Left ventricle myocardium inferior (tissue), 1 donor: ENCODE measurements at regions not wholly inside any gene's neighbourhood (a gene's known extent, or its start where the extent isn't known, plus 50 kb on each side); places are given as distances from the start of the nearest gene placed in this dataset.

Source experiments
- DNase-seq: peaks from one replicate; pipeline ENCODE4 v3.0.0-alpha.2; 2020
- H3K27ac ChIP-seq: fragments of 200-600 bp; replicated peaks from 2 replicates; pipeline ENCODE4 v1.8.0; 2021
- H3K27me3 ChIP-seq: fragments of 200-600 bp; 2 replicates; pipeline ENCODE4 v1.8.0; 2021; ENCODE audit warnings: low read depth
- H3K36me3 ChIP-seq: fragments of 200-600 bp; 2 replicates; pipeline ENCODE4 v1.8.0; 2021
- H3K4me1 ChIP-seq: fragments of 200-600 bp; 2 replicates; pipeline ENCODE4 v1.8.0; 2021
- H3K4me3 ChIP-seq: fragments of 200-600 bp; 2 replicates; pipeline ENCODE4 v1.8.0; 2021; ENCODE audit warnings: mild to moderate bottlenecking, moderate library complexity
- H3K9me3 ChIP-seq: fragments of 200-600 bp; replicated peaks from 2 replicates; pipeline ENCODE4 v1.8.0; 2021
- CTCF ChIP-seq: fragments of 200-600 bp; IDR thresholded peaks from 2 replicates; pipeline ENCODE4 v1.8.0; 2021; ENCODE audit warnings: antibody characterized with exemption, mild to moderate bottlenecking, borderline replicate concordance
- intact Hi-C: fragments of 100-400 bp; cut with micrococcal nuclease; formaldehyde crosslinking; loops from one replicate; pipeline ENCODE4 v1.11.0; 2022
- donor health status: DM: no; HTN: yes; CAD: no; lungs with severe emphysema.

GRCh38 chr2:78707776-78708386, 317.6 kb upstream of the REG3G start:
- Histone ChIP-seq H3K4me1 (no peaks in the 10 kb centered on the region), H3K4me3 (no peak overlapping the region), H3K27ac (no peak overlapping the region), H3K36me3 (no peaks in the 10 kb centered on the region), H3K9me3 (peaks cover 17% of the 10 kb centered on the region), H3K27me3 (no peaks in the 10 kb centered on the region)
- DNase-seq = no peak
- intact Hi-C loops = no loop called here
- no peak for TF ChIP-seq CTCF

- no peak for DNase-seq
- Histone ChIP-seq H3K4me1 (no peaks in the 10 kb centered on the region), H3K4me3 (no peak overlapping the region), H3K36me3 (no peaks in the 10 kb centered on the region), H3K27ac (no peak overlapping the region), H3K9me3 (peaks cover 16% of the 10 kb centered on the region), H3K27me3 (no peaks in the 10 kb centered on the region)
- intact Hi-C loops = no loop called here
- TF ChIP-seq CTCF = no peak
Observed at GRCh38 chr2:78710632-78711375, 314.7 kb upstream of the REG3G start.

GRCh38 chr2:78715293-78715692, 310.2 kb upstream of the REG3G start:
- Histone ChIP-seq H3K27ac (no peak overlapping the region), H3K4me3 (no peak overlapping the region), H3K4me1 (no peaks in the 10 kb centered on the region), H3K27me3 (no peaks in the 10 kb centered on the region), H3K9me3 (peaks cover 4% of the 10 kb centered on the region), H3K36me3 (no peaks in the 10 kb centered on the region)
- no peak for TF ChIP-seq CTCF
- DNase-seq = no peak
- intact Hi-C loops = no loop called here

- H3K4me1 ChIP-seq = no peaks in the 10 kb centered on the region
- H3K27me3 ChIP-seq = no peaks in the 10 kb centered on the region
- no peak for DNase-seq
- no peak overlapping the region for H3K4me3 ChIP-seq
- no peak for TF ChIP-seq CTCF
- H3K9me3 ChIP-seq = peaks cover 4% of the 10 kb centered on the region
- intact Hi-C loops = no loop called here
- H3K27ac ChIP-seq = no peak overlapping the region
- no peaks in the 10 kb centered on the region for H3K36me3 ChIP-seq
Observed at GRCh38 chr2:78718024-78718423, 307.5 kb upstream of the REG3G start.

GRCh38 chr2:78718473-78718872, 307.0 kb upstream of the REG3G start:
- no peaks in the 10 kb centered on the region for H3K4me1 ChIP-seq
- no peak for DNase-seq
- no peaks in the 10 kb centered on the region for H3K27me3 ChIP-seq
- H3K27ac ChIP-seq = no peak overlapping the region
- no peak for TF ChIP-seq CTCF
- no peak overlapping the region for H3K4me3 ChIP-seq
- intact Hi-C loops = no loop called here
- H3K9me3 ChIP-seq = peaks cover 4% of the 10 kb centered on the region
- no peaks in the 10 kb centered on the region for H3K36me3 ChIP-seq
